ENCODE measurements at regions not wholly inside any gene's neighbourhood (a gene's known extent, or its start where the extent isn't known, plus 50 kb on each side); places are given as distances from the start of the nearest gene placed in this dataset.

- no peak overlapping the region for H3K4me3 ChIP-seq (replicated peaks in 1 of 2; ENCODE audit: low read depth in 1 of 2, low read length in 2 of 2)
- no peak overlapping the region for H3K27ac ChIP-seq (ENCODE audit: low read depth, low read length)
- H3K9me3 ChIP-seq (ENCODE audit: control insufficient read depth in 1 of 2, insufficient read depth in 1 of 2, low read depth in 1 of 2, low read length in 2 of 2) = no peaks in the 10 kb centered on the region
- BruUV-seq (replicated peaks) = no TSS peak
- ChIA-PET POLR2A (no interaction called here), RAD21 (ENCODE audit: low non-redundant PET in 1 of 2, low total read pairs in 2 of 2, uncharacterized antibody in 2 of 2, unreplicated experiment in 2 of 2) (no interaction called here), CTCF (no interaction called here)
- no peaks in the 10 kb centered on the region for H3K9me2 ChIP-seq (ENCODE audit: insufficient read depth)
- no peaks in the 10 kb centered on the region for H3K36me3 ChIP-seq (ENCODE audit: control insufficient read depth in 1 of 2, insufficient read depth in 2 of 2, low read length in 2 of 2)
- H2AFZ ChIP-seq (ENCODE audit: low read depth, low read length, poor library complexity, severe bottlenecking) = no peak overlapping the region
- H3K9ac ChIP-seq (ENCODE audit: low read length) = no peak overlapping the region
- no peak for DNase-seq (ENCODE audit: low read depth, low spot score)
- no peaks in the 10 kb centered on the region for H3K4me1 ChIP-seq (ENCODE audit: control insufficient read depth in 1 of 2, insufficient read depth in 2 of 2, low read length in 2 of 2)
- H4K20me1 ChIP-seq (ENCODE audit: insufficient read depth) = no peaks in the 10 kb centered on the region
- H3K27me3 ChIP-seq (ENCODE audit: insufficient read depth, low read length) = no peaks in the 10 kb centered on the region
- no peak for TF ChIP-seq YY1 (IDR thresholded peaks at IDR 0.05; ENCODE audit: extremely low read depth, insufficient replicate concordance, low read depth, low read length)
- TF ChIP-seq ZNF274 (IDR thresholded peaks at IDR 0.05; ENCODE audit: low read depth, low read length) = no peak
- TF ChIP-seq SIN3A (IDR thresholded peaks at IDR 0.05; ENCODE audit: low read depth) = no peak
- no peak for TF ChIP-seq CTCF (IDR thresholded peaks at IDR 0.05 in 2 of 3, conservative IDR thresholded peaks at IDR 0.05 in 1 of 3; ENCODE audit: borderline replicate concordance in 1 of 3, insufficient read depth in 1 of 3, low read depth in 2 of 3, low read length in 2 of 3)
- no peak for TF ChIP-seq ATF3 (IDR thresholded peaks at IDR 0.05)
- TF ChIP-seq, protein P1, sequence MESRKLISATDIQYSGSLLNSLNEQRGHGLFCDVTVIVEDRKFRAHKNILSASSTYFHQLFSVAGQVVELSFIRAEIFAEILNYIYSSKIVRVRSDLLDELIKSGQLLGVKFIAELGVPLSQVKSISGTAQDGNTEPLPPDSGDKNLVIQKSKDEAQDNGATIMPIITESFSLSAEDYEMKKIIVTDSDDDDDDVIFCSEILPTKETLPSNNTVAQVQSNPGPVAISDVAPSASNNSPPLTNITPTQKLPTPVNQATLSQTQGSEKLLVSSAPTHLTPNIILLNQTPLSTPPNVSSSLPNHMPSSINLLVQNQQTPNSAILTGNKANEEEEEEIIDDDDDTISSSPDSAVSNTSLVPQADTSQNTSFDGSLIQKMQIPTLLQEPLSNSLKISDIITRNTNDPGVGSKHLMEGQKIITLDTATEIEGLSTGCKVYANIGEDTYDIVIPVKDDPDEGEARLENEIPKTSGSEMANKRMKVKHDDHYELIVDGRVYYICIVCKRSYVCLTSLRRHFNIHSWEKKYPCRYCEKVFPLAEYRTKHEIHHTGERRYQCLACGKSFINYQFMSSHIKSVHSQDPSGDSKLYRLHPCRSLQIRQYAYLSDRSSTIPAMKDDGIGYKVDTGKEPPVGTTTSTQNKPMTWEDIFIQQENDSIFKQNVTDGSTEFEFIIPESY (IDR thresholded peaks at IDR 0.05; ENCODE audit: extremely low read depth, insufficient replicate concordance, low read length) = no peak
- TF ChIP-seq SRF (IDR thresholded peaks at IDR 0.05; ENCODE audit: low read depth) = no peak
- TF ChIP-seq CEBPB (IDR thresholded peaks at IDR 0.05; ENCODE audit: low read depth) = no peak
- no peak for TF ChIP-seq SP1 (IDR thresholded peaks at IDR 0.05; ENCODE audit: low read depth)
- no peak for TF ChIP-seq POLR2A (IDR thresholded peaks at IDR 0.05; ENCODE audit: borderline replicate concordance, extremely low read depth, insufficient read depth, insufficient read length)
- TF ChIP-seq ZFX (IDR thresholded peaks at IDR 0.05) = no peak
- no peak for TF ChIP-seq CBX3 (IDR thresholded peaks at IDR 0.05; ENCODE audit: low read depth)
- no peak for TF ChIP-seq EGR1 (IDR thresholded peaks at IDR 0.05; ENCODE audit: low read depth)
- TF ChIP-seq POLR2AphosphoS5 (IDR thresholded peaks at IDR 0.05; ENCODE audit: low read depth, low read length) = no peak
- TF ChIP-seq TCF7L2 (IDR thresholded peaks at IDR 0.05; ENCODE audit: borderline replicate concordance, extremely low read depth, insufficient read depth, insufficient read length) = no peak
- no peak for TF ChIP-seq RAD21 (IDR thresholded peaks at IDR 0.05; ENCODE audit: low read depth)
- TF ChIP-seq ELF1 (IDR thresholded peaks at IDR 0.05; ENCODE audit: borderline replicate concordance, low read depth) = no peak
- no peak for TF ChIP-seq EZH2 (IDR thresholded peaks at IDR 0.05)
- TF ChIP-seq EZH2phosphoT487 (IDR thresholded peaks at IDR 0.05; ENCODE audit: borderline replicate concordance) = no peak
- TF ChIP-seq REST (IDR thresholded peaks at IDR 0.05; ENCODE audit: low read depth) = no peak
- H3K79me2 ChIP-seq (ENCODE audit: insufficient read depth, low read length) = no peaks in the 10 kb centered on the region
- no peak for ATAC-seq
- no peak overlapping the region for H3K4me2 ChIP-seq (ENCODE audit: low read length)
- intact Hi-C loops (cut with micrococcal nuclease) = no loop called here
These were observed 118.7 kb upstream of the CDH5 start for GRCh38 chr16:66247516-66248481.
